Thyroid gland (tissue), 4 donors: ENCODE measurements at regions not wholly inside any gene's neighbourhood (a gene's known extent, or its start where the extent isn't known, plus 50 kb on each side); places are given as distances from the start of the nearest gene placed in this dataset.

ENCODE experiments used
- DNase-seq, 2 donors: peaks; one replicate each; pipeline ENCODE4 v3.0.0-alpha.2; 2019
- H3K27ac ChIP-seq, 3 donors: fragments of 200-600 bp; sonication (generic); 1 replicate in 2 of 3; 2 replicates in 1 of 3; pipeline ENCODE4 v1.5.1; 2016 to 2019; ENCODE audit warnings: mild to moderate bottlenecking in 1 of 3, moderate library complexity in 1 of 3
- H3K27me3 ChIP-seq: fragments of 200-600 bp; sonication (generic); one replicate; pipeline ENCODE4 v1.5.1; 2019
- H3K36me3 ChIP-seq, 2 donors: fragments of 200-600 bp; sonication (generic); one replicate each; pipeline ENCODE4 v1.5.1; 2016 to 2019
- H3K4me1 ChIP-seq, 2 donors: fragments of 200-600 bp; sonication (generic); one replicate each; pipeline ENCODE4 v1.5.1; 2017 to 2019
- H3K4me3 ChIP-seq, 3 donors: fragments of 200-600 bp; sonication (generic); replicated peaks in 1 of 3; 1 replicate in 2 of 3; 2 replicates in 1 of 3; pipeline ENCODE4 v1.5.1; 2016; ENCODE audit warnings: mild to moderate bottlenecking in 1 of 3
- H3K9me3 ChIP-seq: fragments of 200-600 bp; sonication (generic); one replicate; pipeline ENCODE4 v1.5.1; 2017
- POLR2A ChIP-seq, 2 donors: fragments of 450-650 bp; IDR thresholded peaks; one replicate each; pipeline ENCODE4 v1.6.1; 2017; ENCODE audit warnings: antibody characterized with exemption in 2 of 2, mild to moderate bottlenecking in 2 of 2, moderate library complexity in 1 of 2
- WGBS, 2 donors: methylation state at CpG; one replicate each; pipeline ENCODE4 v1.1.5; 2017; 5-methylcytosine and 5-hydroxymethylcytosine counted together
- intact Hi-C: fragments of 100-400 bp; cut with DNase I; formaldehyde crosslinking; loops from one replicate; pipeline ENCODE4 v1.15.1; 2023
- TF ChIP-seq, protein P1 (sequence below), 6 experiments: fragments of 200-600 bp in 3 of 6; fragments of 450-650 bp in 3 of 6; sonication (generic) in 3 of 6; IDR thresholded peaks; one replicate each; pipeline ENCODE4 v1.5.1; 2016 to 2019; ENCODE audit warnings: antibody characterized with exemption in 6 of 6, mild to moderate bottlenecking in 2 of 6, inconsistent platforms in 1 of 6, moderate library complexity in 1 of 6

DNA sequence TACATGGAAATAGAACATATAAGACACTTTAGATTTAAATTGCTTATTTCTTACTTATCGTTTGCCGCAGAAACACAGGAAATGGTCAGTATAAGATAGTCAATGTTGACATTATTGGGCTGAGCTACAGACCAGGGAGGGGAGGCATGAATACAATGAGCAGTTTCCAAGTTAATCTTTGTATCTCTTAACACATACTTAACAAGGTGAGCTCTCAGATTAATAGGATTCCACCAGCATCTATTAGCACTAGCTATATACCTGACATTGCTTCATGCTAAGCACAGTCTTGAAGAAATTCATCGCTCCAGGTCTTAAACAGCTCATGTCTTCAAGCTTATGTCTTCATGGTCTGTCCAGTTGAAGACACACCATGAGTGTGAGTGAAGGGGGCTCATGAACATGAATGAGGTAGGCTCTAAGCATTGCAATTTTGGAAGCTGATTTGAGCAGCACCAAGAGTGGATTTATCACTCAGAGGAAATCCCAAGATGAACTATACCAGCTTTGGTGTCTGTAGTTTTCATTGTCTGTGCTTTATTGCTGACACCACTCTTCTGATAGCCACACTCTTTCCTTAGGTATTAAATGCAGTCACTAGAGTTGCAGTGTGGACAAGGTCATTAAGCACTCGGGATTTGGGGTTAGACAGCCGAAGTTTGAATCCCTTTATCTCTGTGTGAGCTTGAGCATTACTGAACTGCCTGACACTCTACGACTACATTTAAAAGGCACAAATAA is 359.3 kb upstream of the EPHA4 start:
- no peak for DNase-seq
- H3K27ac ChIP-seq, result no peak overlapping the region

DNA sequence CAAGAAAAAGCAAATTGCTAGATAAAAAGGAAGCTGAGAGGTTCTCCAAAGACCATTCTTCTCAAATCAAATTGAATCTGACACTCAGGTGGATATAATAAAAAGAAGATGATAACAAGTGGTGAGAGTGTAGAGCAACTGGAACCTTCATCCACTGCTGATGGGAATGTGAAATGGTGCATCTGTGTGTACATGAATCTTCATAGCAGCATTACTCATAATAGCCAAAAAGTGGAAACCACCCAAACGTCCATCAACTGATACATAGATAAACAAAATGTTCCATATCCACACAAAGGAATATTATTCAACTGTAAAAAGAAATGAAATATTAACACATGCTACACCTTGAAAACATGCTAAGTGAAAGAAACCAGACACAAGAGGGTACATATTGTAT is 357.2 kb upstream of the EPHA4 start:
- H3K27me3 ChIP-seq, result no peaks in the 10 kb centered on the region
- no peaks in the 10 kb centered on the region for H3K36me3 ChIP-seq
- H3K27ac ChIP-seq, result no peak overlapping the region
- H3K9me3 ChIP-seq, result no peaks in the 10 kb centered on the region
- intact Hi-C loops, result no loop called here
- no peak overlapping the region for H3K4me3 ChIP-seq
- WGBS, 2 donors, result 68 to 72% methylated on average over 1 of the region's 1 CpG
- TF ChIP-seq, protein P1, sequence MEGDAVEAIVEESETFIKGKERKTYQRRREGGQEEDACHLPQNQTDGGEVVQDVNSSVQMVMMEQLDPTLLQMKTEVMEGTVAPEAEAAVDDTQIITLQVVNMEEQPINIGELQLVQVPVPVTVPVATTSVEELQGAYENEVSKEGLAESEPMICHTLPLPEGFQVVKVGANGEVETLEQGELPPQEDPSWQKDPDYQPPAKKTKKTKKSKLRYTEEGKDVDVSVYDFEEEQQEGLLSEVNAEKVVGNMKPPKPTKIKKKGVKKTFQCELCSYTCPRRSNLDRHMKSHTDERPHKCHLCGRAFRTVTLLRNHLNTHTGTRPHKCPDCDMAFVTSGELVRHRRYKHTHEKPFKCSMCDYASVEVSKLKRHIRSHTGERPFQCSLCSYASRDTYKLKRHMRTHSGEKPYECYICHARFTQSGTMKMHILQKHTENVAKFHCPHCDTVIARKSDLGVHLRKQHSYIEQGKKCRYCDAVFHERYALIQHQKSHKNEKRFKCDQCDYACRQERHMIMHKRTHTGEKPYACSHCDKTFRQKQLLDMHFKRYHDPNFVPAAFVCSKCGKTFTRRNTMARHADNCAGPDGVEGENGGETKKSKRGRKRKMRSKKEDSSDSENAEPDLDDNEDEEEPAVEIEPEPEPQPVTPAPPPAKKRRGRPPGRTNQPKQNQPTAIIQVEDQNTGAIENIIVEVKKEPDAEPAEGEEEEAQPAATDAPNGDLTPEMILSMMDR (IDR thresholded peaks at IDR 0.05), result no peak
- no peak for TF ChIP-seq POLR2A (IDR thresholded peaks at IDR 0.05)
- no peaks in the 10 kb centered on the region for H3K4me1 ChIP-seq
- no peak for DNase-seq

More for the DNA sequence above, 359.3 kb upstream of the EPHA4 start:
- intact Hi-C loops, result no loop called here
- no peaks in the 10 kb centered on the region for H3K27me3 ChIP-seq
- TF ChIP-seq, protein P1 (IDR thresholded peaks at IDR 0.05), result no peak
- TF ChIP-seq POLR2A (IDR thresholded peaks at IDR 0.05), result no peak
- WGBS, 2 donors, result 71 to 76% methylated on average over 6 of the region's 6 CpGs
- H3K36me3 ChIP-seq, result no peaks in the 10 kb centered on the region
- H3K4me1 ChIP-seq, result no peaks in the 10 kb centered on the region
- no peaks in the 10 kb centered on the region for H3K9me3 ChIP-seq
- no peak overlapping the region for H3K4me3 ChIP-seq

DNA sequence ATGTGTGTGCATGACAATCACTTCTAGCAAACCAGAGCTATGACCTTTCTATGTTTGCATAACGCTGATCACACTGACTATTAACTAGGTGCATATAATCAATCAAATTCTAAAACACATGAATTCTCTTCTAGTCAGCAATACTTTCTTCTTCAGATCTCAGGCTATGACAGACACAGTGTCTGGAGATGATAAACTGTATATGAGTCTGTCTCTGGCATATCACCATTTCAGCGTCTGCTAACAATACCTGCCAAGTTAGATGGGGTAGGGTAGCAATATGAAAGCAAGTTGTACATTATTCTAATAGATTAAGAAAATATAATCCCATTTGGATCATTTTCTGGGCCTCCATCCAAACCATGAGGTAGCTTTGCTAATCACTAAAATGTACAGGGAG is 354.2 kb upstream of the EPHA4 start:
- Histone ChIP-seq H3K36me3 (no peaks in the 10 kb centered on the region), H3K4me3 (no peak overlapping the region), H3K27me3 (no peaks in the 10 kb centered on the region), H3K4me1 (no peaks in the 10 kb centered on the region), H3K27ac (no peak overlapping the region), H3K9me3 (no peaks in the 10 kb centered on the region)
- intact Hi-C loops, result no loop called here
- WGBS, 2 donors, result 77 to 87% methylated on average over 2 of the region's 2 CpGs
- no peak for TF ChIP-seq POLR2A (IDR thresholded peaks at IDR 0.05)
- TF ChIP-seq, protein P1 (IDR thresholded peaks at IDR 0.05), result no peak
- DNase-seq, result no peak

DNA sequence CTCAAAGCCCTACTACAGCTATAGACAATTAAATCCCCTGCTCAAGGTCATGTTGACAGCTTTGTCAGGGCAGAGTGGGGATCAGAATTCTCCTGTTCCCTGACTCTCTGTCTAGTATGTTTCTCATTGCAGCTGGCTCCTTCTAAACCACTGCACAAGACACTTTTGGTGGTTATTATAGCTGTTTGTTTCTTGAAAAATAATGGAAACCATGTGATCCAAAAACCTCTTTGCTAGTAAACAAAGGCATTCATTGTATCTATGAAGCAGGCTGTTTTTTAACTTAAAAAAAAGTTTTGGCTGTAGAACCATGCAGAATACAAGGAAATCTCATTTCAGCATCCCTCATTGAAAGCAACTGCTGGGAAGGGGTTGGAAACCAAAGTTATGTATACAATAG is 352.5 kb upstream of the EPHA4 start:
- TF ChIP-seq, protein P1 (IDR thresholded peaks at IDR 0.05), result no peak
- TF ChIP-seq POLR2A (IDR thresholded peaks at IDR 0.05), result no peak
- Histone ChIP-seq H3K4me3 (no peak overlapping the region), H3K4me1 (no peaks in the 10 kb centered on the region), H3K27ac (no peak overlapping the region), H3K27me3 (no peaks in the 10 kb centered on the region), H3K9me3 (no peaks in the 10 kb centered on the region), H3K36me3 (no peaks in the 10 kb centered on the region)
- intact Hi-C loops, result no loop called here
- DNase-seq, result no peak

DNA sequence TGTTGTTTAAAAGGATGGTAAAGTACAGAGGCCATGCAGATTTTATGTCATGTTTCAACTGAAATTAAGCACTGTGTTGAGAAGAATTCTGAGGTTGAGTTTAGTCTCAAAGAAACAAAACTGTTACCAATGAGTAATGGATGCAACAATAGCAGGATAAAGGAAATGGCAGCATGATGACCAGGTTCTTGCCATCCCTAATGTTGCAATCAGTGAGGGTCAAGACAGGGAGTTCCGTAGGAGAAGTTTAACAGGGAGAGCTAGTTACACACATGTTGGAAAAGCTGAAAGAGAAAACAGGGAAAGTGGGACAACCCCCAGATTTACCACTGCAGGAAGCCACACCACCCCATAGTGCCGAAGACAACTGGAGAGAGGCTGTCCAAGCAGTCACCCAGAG is 343.8 kb upstream of the EPHA4 start:
- H3K27ac ChIP-seq, result no peak overlapping the region
- no peak overlapping the region for H3K4me3 ChIP-seq
- no peaks in the 10 kb centered on the region for H3K36me3 ChIP-seq
- DNase-seq, result no peak
- 84 to 89% methylated on average over 2 of the region's 2 CpGs for WGBS, 2 donors
- no peak for TF ChIP-seq POLR2A (IDR thresholded peaks at IDR 0.05)
- TF ChIP-seq, protein P1 (IDR thresholded peaks at IDR 0.05), result no peak
- no peaks in the 10 kb centered on the region for H3K4me1 ChIP-seq
- no peaks in the 10 kb centered on the region for H3K27me3 ChIP-seq
- intact Hi-C loops, result no loop called here
- H3K9me3 ChIP-seq, result no peaks in the 10 kb centered on the region
